DMS79 treated with DMSO at 0.1 percent for 48 hours (cell line): ENCODE measurements at regions not wholly inside any gene's neighbourhood (a gene's known extent, or its start where the extent isn't known, plus 50 kb on each side); places are given as distances from the start of the nearest gene placed in this dataset.

Source experiments
- DNase-seq: peaks from one replicate; lab custom pipeline; 2025; lab: John Stamatoyannopoulos, UW

DNA sequence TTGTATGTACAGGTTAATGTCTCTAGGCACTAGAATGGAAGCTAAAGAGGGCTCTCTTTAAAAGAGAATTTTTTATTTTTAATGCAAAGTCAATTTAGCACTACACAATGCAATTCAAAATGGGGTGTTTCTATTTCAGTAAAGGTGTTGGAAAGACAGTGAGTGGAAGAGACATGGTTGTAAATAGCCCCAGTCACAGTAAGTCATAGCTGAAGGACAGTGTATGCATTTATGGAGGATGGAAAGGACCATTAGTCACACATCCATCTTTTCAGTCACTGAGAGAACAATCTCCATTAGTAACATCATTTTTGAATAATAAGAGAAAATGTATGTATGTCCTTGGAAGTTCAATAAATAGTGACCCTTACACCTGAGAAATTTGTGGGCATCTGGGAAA is 148.0 kb downstream of the PDHA2 start:
- no peak for DNase-seq

DNA sequence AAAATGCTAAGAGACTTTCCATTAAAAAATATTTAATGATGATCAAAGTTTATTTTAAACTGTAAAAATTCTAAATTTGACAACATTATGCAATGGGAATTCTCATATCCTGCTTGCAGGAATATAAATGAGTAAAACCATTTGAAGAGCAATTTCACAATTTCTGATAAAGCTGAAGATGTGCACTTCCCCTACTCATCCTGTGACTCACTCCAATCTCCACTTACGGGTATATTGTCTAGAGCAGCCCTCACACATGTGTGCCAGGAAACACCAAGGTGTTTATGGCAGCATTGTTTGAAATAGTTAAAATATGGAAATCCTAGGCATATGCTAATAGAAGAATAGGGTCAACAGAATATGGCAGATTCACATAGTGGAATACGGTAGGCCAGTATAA is 158.4 kb downstream of the PDHA2 start:
- no peak for DNase-seq

DNA sequence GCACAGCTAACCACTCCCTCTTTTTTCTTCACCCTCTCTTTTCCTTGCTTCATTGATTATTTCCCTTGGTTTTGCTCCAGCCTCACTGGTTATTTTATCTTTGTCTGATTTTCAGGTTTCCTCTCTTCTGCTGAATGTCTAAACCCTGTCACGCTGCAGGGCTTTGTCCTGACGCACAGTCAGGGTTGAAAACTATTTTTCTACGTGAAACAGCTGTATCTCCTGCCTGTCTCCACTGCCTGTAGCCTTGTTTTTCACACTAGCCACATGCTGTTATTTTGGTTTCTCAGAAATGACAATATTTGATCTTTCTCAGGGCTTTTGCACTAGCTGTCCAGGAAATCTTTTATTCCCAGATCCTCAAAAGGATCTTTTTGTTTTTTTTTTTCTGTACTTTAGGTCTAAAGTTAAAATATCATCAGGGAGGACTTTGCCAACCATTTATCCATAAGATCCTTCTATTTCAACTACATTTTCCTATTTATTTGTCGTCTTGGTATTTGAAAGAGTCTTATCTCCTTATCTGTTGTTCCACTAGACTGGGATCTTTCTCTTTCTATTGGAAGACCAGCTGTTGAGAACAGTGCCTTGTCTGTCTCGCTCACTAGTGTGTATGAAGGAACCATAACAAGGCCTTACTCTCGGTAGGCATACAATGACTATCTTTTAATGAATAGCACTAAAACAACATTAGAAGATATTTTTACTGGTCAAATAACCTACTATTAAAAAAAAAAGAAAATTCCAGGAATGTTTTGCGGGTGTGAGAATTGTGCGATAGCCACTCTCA is 164.3 kb downstream of the PDHA2 start:
- DNase-seq: no peak

DNA sequence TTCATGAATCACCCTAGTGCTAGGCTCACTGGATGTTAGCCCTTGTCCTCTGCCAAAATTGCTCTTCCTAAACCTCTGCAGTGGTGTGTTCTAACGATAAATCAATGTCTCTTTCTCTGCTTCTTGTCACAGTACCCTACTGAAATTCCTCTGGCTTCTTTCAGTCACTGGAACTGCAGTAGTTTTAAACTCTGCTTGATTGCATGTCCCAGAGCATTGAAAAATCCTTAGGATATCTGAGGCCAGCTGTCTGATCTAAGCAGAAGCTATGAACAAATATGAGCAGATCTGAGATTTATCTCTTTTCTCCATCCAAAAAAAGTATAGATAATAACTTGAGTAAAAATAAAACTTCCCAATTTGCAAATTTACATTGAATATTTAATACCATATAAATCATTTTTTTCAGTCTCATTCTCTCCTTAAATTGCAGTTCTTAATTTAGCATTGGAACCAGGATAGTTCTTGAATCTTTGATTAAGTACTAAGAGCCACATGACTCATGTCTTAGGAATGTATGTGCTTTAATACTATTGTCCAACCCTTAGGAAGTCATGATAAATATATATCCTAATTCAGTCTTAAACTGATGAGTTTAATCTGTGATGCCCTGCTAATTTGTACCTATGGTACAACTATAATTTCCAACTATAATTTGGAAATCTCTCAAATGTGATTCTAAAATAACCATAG is 169.7 kb downstream of the PDHA2 start:
- no peak for DNase-seq

DNA sequence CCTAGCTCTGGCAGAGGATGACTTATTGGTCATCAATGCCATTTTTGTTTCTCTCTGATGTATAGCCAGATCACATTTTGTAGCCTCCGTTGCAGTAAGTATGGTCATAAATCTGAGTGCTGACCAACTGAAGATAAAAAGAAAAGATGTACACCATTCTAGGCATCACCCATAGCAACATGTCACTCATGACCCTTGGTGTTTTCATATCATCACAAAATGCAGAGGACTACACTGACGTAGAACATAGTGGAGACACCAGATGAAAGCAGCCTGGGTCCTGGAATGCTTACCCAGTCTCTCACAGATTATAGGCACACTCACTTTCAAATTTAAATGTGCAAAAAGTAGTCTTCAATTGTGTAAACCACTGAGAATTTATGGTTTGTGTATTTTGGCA is 172.8 kb downstream of the PDHA2 start:
- DNase-seq: no peak

DNA sequence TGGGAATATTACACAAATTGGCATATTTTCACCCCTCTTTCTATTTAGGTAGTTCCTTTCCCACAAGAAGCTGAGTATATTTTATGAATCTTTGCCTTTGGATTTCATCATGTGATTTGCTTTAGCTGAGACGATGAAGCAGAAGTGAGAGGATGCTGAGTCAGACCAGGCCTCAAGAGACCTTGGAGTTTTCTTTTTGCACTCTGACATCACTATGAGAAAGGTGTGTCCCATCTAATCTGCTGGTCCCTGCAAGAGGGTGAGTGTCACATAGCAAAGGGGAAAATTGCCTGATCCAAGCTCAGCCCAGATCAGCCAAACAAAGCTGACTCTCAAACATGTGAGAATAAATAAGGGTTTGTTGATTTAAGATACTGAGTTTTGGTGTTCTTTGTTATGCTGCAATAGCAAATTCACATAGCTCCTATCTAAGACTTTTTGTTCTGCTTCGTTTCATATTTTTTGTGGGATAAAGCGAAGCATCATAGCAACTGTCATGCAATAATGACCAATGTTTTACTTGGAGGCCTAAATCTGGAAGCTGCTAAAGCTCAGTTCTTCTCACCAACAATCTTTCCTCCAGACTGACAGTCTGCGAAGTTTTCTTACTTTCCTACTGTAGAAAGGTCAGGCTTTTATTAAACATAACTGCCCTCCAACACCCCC is 176.9 kb downstream of the PDHA2 start:
- DNase-seq: no peak

DNA sequence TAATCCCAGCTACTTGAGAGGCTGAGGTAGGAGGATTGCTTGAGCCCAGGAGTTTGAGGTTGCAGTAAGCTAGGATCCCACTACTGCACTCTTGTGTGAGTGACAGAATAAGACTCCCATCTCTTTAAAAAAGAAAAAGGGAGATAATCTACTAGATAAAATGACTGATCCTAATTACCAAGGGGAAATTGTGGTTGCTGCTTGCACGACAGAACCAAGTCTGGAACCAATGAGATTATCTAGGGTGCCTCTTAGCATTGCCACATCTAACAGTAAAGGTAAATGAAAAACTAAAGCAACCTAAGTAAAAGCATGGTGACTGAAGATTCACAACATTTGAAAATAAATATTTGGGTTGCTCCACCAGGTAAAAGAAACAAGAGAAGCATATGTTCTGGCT is 185.1 kb downstream of the PDHA2 start:
- no peak for DNase-seq

DNA sequence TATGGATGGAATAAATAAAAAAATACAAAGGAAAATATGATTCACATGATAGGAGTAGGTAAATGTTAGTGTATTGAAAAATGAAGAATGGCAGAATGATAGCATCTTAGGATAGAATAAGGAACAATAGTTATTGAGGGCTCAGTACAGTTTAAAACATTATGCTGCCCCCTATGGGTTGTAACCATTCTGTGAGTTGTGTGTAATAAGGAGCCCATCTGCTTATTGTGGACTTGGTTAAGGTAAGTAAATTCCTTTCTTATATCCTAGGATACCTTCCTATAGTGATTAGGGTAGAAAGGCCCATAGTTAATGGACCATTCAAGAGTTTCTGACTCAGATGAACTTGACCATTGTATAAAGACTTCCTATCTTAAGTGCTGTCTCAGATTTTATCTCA is 195.8 kb downstream of the PDHA2 start:
- DNase-seq: no peak

DNA sequence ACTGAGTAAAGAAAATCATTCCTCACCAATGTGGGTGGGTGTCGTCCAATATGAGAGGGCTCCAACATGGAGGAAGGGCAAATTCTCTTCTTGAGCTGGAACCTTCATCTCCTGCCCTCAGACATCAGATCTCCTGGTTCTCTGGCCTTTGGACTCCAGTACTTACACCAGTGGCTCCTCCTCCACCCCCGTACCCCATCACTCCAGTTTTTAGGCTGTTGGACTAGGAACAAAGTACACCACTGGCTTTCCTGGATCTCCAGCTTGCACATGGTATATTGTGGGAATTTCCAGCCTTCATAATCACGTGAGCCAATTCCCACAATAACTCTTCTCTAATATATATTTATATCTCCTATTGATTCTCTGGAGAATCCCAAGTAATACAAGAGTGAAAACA is 196.9 kb downstream of the PDHA2 start:
- no peak for DNase-seq

DNA sequence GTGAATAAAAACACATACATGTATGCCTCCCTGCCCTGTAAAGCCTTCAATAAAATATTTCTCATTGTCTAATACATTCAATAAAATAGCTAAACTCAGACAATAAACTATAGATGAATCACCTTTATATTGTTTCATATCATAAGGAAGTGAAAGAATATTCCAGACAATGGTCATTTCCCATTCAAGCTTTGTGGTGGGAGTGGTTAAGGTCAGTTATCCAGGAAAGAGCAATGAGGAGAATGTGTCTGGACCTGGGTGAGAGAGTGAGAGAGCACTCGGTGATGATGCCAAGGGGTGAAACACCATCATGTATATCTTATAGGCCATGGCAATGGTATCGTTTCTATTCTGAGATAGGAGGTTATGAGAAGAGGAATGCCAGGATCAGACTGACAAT is 197.8 kb downstream of the PDHA2 start:
- no peak for DNase-seq

DNA sequence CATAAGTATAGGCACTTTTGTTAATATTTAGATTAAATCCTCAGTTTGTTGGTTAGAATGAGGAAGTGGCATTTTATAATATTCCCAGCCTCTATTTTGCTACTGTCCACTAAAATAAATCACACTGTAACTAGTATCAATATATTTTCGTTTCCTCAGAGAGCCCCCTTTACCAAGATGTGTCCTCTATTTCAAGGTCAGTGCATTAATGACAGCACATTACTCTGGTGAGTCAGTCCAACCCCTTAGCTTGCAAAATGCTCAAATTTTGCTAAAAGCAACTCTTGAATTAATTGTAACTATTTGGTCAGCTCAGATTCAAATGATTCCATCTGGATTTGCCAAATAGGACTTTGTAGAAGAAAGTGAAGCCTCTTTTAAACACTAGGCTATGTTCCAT is 199.3 kb downstream of the PDHA2 start:
- DNase-seq: no peak

DNA sequence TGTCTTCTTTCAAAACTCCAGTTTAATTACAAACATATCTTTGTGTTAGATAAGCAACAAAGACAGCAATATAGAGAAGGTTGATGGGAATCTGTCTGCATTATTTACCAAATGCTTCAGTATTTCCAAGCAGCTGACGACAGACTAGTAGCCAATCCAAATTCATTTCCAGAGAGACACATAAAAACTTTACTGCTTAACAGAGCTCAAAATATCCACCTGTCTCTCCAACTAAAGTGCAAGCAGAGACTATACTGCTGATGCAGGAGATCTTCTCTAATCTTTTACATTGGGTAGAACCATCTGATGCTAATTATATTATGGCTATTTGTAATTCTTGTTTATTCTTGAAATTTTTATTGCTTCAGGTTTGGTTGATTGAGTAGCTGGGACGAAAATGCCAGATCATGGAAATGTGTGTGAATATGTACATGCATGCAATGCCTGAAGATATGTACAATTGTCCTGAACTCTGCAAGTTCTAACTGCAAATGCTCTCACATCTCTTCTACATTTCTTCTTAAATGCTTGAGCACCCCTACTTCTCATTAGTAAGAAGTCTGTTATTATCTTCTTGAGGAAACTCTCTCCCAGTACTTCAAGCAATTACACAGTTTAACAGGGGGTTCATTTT is 200.0 kb downstream of the PDHA2 start:
- DNase-seq: no peak

DNA sequence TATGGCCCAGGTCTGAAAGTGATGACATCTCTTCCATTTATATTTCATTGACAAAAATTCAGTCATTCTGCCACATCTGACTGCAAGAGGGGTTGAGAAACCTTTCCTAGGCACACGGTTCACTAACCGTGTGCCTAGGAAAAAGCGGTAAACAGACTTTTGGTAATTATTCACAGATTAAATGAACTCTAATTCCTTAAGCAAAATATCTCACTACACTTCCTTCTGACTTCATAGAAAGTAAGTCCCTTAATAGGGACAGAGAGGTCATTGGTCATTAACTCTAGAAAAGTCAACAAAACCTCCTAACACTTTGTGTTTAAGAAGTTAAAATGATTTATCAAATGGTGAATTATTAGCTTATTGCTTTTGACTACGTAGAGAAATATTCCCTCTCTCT is 205.1 kb downstream of the PDHA2 start:
- no peak for DNase-seq

DNA sequence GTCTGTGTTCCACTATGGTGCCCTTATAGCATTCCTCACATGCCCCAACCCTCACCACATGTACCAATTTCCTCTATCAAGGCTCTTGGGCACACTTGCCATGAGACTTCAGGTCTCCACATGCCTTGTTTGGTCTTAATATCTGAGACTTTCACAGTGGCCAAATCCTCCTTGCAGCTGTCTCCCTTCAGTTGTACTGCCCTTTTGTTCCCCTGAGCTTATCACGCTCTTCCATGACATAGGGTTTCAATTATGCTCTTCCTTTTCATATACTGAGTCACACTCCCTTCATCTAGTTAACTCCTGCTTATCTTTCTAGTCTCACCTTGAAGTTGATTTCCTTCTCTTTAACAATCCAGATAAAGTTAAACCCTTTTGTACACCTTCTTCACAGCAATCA is 212.9 kb downstream of the PDHA2 start:
- no peak for DNase-seq

DNA sequence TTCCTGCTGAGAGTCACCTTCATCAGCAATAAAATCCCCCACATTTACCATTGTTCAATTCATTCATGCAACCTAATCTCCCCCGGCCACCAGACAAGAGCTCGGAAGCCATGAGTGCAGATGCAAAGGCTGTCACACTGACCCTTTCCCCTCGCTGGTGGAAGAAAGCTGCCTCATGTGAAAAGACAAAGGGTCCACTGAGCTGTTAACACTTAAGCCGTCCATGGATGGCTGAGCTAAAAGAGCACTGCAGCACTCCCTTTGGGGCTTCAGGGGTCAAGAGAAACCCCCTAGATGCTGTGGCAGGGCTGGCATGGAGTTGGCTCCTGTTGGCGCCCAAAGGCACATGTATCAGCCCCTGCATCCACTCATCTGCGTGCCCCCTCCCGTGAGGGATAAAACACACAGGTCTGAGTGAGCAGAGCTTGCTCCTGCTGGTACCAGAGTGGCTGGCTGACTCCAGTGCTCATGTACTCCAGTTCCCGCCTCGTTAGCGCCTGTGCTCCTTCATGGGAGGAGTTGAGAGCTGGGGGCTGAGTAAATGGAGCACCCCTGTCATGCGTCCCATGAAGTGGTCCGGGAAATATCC is 216.5 kb downstream of the PDHA2 start:
- no peak for DNase-seq

DNA sequence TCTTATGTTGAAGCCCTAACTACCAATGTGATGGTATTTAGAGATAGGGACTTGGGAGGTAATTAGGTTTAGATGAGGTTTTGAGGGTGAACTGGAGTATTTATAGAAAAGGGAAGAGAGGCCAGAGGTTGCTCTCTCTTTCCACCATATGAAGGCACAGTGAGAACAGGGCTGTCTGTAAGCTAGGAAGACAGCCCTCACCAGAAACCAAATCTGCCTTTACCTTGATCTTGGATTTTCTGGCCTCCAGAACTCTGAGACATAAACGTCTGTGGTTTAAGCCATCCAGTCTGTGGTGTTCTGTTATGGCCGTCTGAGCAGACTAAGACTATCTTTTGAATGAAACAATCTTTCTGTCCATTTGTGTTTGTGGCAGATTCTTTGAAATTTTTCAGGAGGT is 223.7 kb downstream of the PDHA2 start:
- DNase-seq: no peak

DNA sequence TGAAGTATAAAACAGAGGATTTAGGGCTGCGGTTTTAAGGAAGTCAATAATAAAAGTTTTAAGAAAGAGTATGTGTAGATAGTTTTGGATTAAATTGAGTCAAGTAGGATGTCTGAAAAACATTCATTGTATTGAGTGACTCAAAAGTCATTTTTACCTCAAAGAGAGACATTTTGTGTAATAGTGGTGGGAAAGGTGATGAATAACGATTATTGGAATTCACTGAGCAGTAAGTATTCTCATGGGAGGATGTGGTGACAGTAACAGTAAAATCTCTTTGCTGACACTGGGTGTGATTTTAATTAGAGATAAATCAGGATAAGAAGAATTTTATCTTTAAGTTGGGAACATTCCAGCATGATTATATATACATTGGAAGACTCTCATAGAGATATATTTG is 233.6 kb downstream of the PDHA2 start:
- no peak for DNase-seq

DNA sequence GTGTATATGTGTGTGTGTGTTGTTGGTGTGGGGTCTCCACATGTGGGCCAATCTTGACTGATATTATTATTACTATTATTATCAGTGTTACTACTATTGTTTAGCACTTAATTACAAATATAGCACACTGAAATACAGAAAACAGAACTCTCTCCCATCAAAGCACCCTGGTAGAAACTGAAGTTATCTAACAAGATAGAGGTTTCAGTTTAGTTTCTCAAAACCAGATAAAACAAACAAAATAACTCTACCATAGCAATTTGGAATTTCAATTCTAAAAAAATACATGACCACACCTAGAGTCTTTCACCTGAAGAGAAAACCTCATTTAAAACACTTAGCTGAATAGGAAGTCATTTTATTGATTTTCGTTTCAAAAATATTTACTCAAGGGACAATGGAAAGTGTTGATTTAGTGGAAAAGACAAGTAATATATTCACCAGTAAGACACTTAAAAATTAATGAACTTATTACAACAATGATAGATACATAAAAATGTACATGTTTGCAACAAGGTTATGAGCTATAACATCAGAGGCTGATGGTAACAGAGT is 252.3 kb downstream of the PDHA2 start:
- no peak for DNase-seq

DNA sequence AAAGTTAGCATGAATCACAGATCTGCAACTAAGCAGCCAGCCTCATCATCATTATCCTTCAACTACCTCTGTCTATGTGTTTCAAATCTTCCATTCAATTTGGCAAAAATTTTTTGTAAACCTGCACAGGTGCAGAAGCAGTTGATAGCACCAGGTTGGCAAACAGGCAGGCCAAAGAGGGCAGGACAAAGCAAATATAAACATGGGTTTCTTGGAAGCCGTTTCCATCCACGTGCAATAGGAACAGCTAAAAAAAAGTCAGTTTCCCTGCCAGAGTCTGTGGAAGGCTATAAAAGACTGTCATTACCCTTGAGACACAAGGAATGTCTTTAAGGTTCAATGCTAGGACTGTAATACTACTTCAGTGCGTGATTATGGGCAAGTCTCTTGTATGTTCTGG is 253.2 kb downstream of the PDHA2 start:
- DNase-seq: no peak

DNA sequence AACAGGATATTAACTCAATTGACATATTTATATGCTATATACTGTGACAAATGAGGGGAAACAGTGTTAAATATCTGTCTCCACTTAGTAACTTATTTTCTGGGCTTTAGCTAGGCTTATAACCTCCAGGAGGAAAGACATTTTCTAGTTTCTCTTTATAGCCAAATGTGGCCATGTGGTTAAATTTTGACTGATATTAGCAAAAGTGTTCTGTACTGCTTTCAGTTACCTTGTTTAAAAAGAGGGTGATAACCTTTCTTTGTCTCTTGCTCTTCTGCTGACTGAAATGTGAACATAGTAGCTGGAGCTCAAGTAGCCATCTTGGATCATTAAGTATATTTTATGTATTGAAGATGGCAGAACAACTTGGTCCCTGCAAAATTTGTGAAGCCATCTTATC is 253.7 kb downstream of the PDHA2 start:
- DNase-seq: no peak

DNA sequence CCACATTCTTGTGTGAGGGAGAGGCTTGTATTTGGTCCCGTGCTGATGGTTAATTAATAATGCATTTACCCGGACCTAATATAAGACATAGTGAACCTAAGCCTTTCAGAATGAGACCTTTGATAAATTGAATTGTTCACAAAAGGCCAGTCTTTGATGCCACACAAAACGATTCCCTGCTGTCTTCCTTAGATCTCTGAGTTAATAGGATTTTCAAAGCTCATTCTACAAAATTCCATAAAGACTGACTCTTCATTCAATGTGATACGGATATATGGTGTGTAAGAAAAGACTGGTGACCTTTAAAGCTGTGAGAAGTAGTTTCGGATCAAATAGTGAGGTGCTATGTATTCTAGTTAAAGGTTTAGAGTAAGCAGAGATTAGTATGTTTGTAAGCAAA is 254.3 kb downstream of the PDHA2 start:
- DNase-seq: no peak

DNA sequence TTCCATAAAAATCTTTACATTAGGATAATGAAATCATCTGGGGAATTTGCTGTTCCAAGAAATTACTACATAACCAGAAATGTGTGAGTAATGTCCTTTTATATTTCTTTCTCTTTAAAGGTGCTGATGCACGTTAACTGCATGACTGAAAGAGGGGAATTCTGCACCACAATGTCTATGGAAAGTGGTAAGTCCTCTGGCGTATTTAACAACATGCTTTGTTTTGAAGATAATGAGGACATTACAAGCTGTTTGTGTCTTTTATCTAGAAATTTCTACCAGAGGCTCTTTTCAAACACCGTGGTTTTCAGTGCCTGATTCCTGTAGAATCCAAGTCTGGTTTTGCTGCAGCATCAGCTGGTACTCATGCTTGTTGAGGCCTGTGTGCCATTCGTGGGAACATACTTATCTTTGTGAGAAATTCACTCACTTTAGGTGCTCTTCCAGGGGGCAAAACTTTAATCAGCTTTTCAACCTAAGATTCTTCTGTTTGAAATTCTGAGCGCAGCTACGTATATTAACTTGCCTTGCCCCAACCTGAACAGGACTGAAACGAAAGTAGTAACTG is 257.2 kb downstream of the PDHA2 start:
- no peak for DNase-seq
